ENCODE measurements at regions not wholly inside any gene's neighbourhood (a gene's known extent, or its start where the extent isn't known, plus 50 kb on each side); places are given as distances from the start of the nearest gene placed in this dataset.

DNA sequence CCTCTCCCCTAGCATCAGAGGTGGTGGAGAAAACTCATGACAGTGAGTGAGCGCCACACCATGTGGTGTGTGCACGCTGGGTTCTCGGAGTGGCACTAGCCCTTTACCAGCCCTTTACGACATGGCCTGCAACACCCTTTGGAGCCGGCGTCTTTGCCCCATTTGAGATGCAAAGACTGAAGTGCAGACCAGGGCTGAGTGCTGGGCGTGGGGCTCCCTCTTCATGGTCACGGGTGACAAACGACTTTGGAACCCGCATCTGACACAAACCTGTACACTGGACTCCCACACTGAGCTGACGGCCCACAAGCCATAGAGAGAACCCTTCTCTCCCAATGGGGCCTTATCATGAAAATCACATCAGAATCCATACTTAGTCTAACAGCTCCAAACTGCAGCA is 76.8 kb upstream of the ALDH1L1 start:
- TF ChIP-seq, protein P1, sequence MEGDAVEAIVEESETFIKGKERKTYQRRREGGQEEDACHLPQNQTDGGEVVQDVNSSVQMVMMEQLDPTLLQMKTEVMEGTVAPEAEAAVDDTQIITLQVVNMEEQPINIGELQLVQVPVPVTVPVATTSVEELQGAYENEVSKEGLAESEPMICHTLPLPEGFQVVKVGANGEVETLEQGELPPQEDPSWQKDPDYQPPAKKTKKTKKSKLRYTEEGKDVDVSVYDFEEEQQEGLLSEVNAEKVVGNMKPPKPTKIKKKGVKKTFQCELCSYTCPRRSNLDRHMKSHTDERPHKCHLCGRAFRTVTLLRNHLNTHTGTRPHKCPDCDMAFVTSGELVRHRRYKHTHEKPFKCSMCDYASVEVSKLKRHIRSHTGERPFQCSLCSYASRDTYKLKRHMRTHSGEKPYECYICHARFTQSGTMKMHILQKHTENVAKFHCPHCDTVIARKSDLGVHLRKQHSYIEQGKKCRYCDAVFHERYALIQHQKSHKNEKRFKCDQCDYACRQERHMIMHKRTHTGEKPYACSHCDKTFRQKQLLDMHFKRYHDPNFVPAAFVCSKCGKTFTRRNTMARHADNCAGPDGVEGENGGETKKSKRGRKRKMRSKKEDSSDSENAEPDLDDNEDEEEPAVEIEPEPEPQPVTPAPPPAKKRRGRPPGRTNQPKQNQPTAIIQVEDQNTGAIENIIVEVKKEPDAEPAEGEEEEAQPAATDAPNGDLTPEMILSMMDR (IDR thresholded peaks at IDR 0.05), result no peak
- Histone ChIP-seq H3K4me3 (no peak overlapping the region), H3K4me1 (peaks cover 4 to 11% of the 10 kb centered on the region in 2 donors), H3K9me3 (no peaks in the 10 kb centered on the region), H3K27me3 (no peaks in the 10 kb centered on the region), H3K36me3 (no peaks in the 10 kb centered on the region), H3K27ac (no peak overlapping the region)
- intact Hi-C loops (cut with DNase I), result loop anchor here (5.0 kb wide), 1 partner anchor 125 kb away; no protein-coding TSS in a partner anchor
- DNase-seq (ENCODE audit: low spot score in 2 of 2), result no peak

DNA sequence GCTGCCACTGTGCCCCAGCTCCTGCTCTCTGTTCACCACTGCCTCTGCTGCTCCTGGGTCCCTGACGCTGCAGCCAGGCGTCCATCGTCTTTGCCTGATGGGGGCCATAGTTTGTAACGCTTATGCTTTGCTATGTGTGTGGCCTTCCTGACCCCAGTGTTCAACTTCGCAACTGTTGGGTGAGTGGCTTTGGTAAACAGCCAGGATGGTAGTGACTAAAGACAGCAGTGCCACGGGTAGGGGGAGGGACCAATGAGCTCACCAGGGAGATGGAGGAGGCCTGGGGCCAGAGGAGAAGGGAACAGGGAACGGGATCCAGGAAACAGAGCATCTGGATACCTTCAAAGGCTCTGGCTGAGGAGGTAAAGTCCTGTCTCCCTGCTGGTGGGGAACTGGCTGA is 75.9 kb upstream of the ALDH1L1 start:
- intact Hi-C loops (cut with DNase I), result loop anchor here (5.0 kb wide), 1 partner anchor 124 kb away; no protein-coding TSS in a partner anchor
- TF ChIP-seq, protein P1 (IDR thresholded peaks at IDR 0.05), result no peak
- DNase-seq (ENCODE audit: low spot score in 2 of 2), result no peak
- no peaks in the 10 kb centered on the region for H3K27me3 ChIP-seq
- no peak overlapping the region for H3K4me3 ChIP-seq
- H3K4me1 ChIP-seq, result peaks cover 4 to 9% of the 10 kb centered on the region in 2 donors
- H3K27ac ChIP-seq, result no peak overlapping the region
- no peaks in the 10 kb centered on the region for H3K36me3 ChIP-seq
- H3K9me3 ChIP-seq, result no peaks in the 10 kb centered on the region

DNA sequence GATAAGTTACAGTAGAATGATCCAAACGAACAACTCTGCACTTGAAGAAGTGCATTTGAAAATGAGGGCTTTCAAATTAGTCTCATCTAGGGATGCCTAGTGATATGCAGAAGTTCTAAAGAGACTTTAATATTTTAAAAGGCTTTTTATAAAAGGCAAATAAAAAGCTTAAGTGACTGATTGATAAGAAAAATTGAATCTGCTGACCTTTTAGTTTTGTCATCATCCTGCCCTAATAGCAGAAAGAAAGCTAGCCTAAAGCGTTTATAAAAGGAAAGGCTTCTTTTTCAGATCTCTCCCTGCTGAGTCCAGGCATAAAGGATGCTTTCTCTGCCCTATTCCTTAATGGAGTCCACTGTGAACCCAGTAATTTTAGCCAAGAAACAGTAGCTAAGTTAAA is 72.7 kb upstream of the ALDH1L1 start:
- Histone ChIP-seq H3K27me3 (no peaks in the 10 kb centered on the region), H3K9me3 (no peaks in the 10 kb centered on the region), H3K4me1 (no peaks in the 10 kb centered on the region), H3K36me3 (no peaks in the 10 kb centered on the region), H3K4me3 (no peak overlapping the region), H3K27ac (no peak overlapping the region)
- TF ChIP-seq, protein P1 (IDR thresholded peaks at IDR 0.05), result no peak
- no peak for DNase-seq (ENCODE audit: low spot score in 2 of 2)
- intact Hi-C loops (cut with DNase I), result no loop called here

DNA sequence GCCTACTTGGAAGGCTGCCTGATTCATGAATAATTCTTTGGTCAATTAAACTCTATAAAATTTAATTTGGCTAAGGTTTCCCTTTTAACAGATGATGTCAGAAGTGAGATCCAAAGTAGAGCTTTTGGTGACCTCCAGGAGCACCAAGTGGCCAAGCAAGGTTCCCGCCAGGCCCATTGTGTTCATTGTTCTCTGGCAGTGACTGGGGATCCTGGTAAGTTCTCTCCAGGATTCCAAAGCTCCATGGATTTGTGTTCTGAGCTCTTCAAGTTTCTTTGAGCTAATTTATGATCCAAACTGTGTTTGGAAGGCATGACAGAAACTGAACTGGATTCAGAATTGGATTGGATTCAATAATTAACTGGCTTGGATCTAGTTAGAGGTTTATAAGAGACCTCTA is 72.0 kb upstream of the ALDH1L1 start:
- Histone ChIP-seq H3K27me3 (no peaks in the 10 kb centered on the region), H3K36me3 (no peaks in the 10 kb centered on the region), H3K4me1 (no peaks in the 10 kb centered on the region), H3K27ac (no peak overlapping the region), H3K9me3 (no peaks in the 10 kb centered on the region), H3K4me3 (no peak overlapping the region)
- DNase-seq (ENCODE audit: low spot score in 2 of 2), result no peak
- TF ChIP-seq, protein P1 (IDR thresholded peaks at IDR 0.05), result no peak
- intact Hi-C loops (cut with DNase I), result no loop called here

DNA sequence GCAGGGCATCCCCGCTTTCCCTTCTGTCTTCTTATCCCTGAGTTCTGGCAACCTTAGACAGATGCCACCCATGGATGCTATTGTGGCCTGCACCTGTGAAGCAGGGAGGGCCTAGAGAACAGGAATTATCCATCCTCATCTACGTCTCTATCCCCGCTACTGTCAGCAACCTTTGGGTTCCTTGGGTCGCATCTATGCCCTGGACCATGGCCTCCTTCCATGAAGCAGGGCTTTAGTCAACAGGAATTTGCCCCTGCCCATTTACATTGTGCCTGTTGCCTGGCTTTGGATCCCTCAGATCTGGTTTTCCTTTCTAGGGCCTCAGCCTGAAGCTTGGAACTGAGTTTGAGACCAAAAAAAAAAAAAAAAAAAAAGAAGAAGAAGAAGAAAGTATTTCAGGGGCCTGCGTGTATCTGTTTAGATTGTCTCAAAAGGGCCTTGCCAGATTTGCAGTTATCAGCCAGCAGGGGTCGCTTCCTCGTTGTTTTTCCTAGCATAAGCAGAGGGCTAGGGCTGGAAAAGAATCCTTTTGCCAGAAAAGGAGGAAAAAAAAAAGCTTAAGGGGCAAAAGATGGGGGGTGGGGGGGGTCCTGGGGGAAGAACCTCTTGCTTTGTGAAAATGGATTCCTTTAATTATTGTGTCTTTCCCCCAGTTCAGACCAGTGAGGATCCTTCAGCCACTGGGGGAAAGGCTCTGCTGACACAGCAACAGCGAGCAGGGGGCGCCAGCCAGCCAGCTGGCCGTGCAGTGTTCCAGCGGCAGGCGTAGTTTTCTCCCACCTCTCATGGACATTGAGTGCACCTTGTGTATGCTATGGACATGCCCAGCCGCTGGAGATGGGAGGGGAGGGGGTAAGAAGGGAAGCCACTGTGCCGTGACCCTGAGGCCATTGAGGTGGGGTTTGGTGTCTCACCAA is 65.7 kb upstream of the ALDH1L1 start:
- no peaks in the 10 kb centered on the region for H3K27me3 ChIP-seq
- TF ChIP-seq, protein P1 (IDR thresholded peaks at IDR 0.05), result peak; percentile 26 to 55 (median 44)
- H3K4me3 ChIP-seq, result no peak overlapping the region
- H3K9me3 ChIP-seq, result no peaks in the 10 kb centered on the region
- intact Hi-C loops (cut with DNase I), result loop anchor here (1.0 to 5.0 kb wide), 2 partner anchors 143 to 231 kb away; partner anchors contain the start of gene ZXDC
- no peaks in the 10 kb centered on the region for H3K4me1 ChIP-seq
- DNase-seq (ENCODE audit: low spot score in 2 of 2), result peak in 1 of 2 donors; percentile 74
- H3K27ac ChIP-seq, result no peak overlapping the region
- no peaks in the 10 kb centered on the region for H3K36me3 ChIP-seq

Data from ascending aorta (tissue), 2 donors.